ENCODE measurements at regions not wholly inside any gene's neighbourhood (a gene's known extent, or its start where the extent isn't known, plus 50 kb on each side); places are given as distances from the start of the nearest gene placed in this dataset.
A peak's percentile ranks its signal among the peaks of the same experiment; 100 is the strongest.

GRCh38 chr7:124369310-124369709, 336.4 kb upstream of the TMEM229A start:
- H3K27me3 ChIP-seq: no peaks in the 10 kb centered on the region
- no peaks in the 10 kb centered on the region for H3K9me3 ChIP-seq
- no peak for DNase-seq
- no peak for TF ChIP-seq CTCF (IDR thresholded peaks at IDR 0.05; ENCODE audit: low read depth, low read length)
- no peaks in the 10 kb centered on the region; the same call in 1 of the 2 replicates for H3K4me1 ChIP-seq
- no peak overlapping the region for H3K4me3 ChIP-seq (ENCODE audit: low read depth, low read length)
- no peaks in the 10 kb centered on the region for H3K36me3 ChIP-seq

- TF ChIP-seq CTCF (IDR thresholded peaks at IDR 0.05; ENCODE audit: low read depth, low read length): no peak
- no peaks in the 10 kb centered on the region for H3K27me3 ChIP-seq
- H3K36me3 ChIP-seq: no peaks in the 10 kb centered on the region
- H3K9me3 ChIP-seq: no peaks in the 10 kb centered on the region
- no peak overlapping the region for H3K4me3 ChIP-seq (ENCODE audit: low read depth, low read length)
- DNase-seq: no peak
- H3K4me1 ChIP-seq: no peaks in the 10 kb centered on the region
Measured at GRCh38 chr7:124366118-124366517, 333.3 kb upstream of the TMEM229A start.

GRCh38 chr7:124364283-124364682, 331.4 kb upstream of the TMEM229A start:
- DNase-seq: no peak
- H3K27me3 ChIP-seq: no peaks in the 10 kb centered on the region
- TF ChIP-seq CTCF (IDR thresholded peaks at IDR 0.05; ENCODE audit: low read depth, low read length): no peak
- H3K9me3 ChIP-seq: no peaks in the 10 kb centered on the region
- no peaks in the 10 kb centered on the region for H3K36me3 ChIP-seq
- H3K4me3 ChIP-seq (ENCODE audit: low read depth, low read length): no peak overlapping the region
- no peaks in the 10 kb centered on the region for H3K4me1 ChIP-seq

GRCh38 chr7:124354201-124354600, 321.3 kb upstream of the TMEM229A start:
- H3K4me1 ChIP-seq: peaks cover 5% of the 10 kb centered on the region
- H3K9me3 ChIP-seq: no peaks in the 10 kb centered on the region
- no peak overlapping the region for H3K4me3 ChIP-seq (ENCODE audit: low read depth, low read length)
- DNase-seq: no peak
- no peaks in the 10 kb centered on the region for H3K27me3 ChIP-seq
- H3K36me3 ChIP-seq: no peaks in the 10 kb centered on the region
- TF ChIP-seq CTCF (IDR thresholded peaks at IDR 0.05; ENCODE audit: low read depth, low read length): no peak

GRCh38 chr7:124351950-124352349, 319.1 kb upstream of the TMEM229A start:
- TF ChIP-seq CTCF (IDR thresholded peaks at IDR 0.05; ENCODE audit: low read depth, low read length): no peak
- H3K9me3 ChIP-seq: no peaks in the 10 kb centered on the region
- DNase-seq: no peak
- H3K4me3 ChIP-seq (ENCODE audit: low read depth, low read length): no peak overlapping the region
- H3K27me3 ChIP-seq: no peaks in the 10 kb centered on the region
- no peaks in the 10 kb centered on the region for H3K36me3 ChIP-seq
- peaks cover 5% of the 10 kb centered on the region for H3K4me1 ChIP-seq

- Histone ChIP-seq H3K9me3 (no peaks in the 10 kb centered on the region), H3K4me1 (peaks cover 5% of the 10 kb centered on the region), H3K4me3 (ENCODE audit: low read depth, low read length) (no peak overlapping the region), H3K27me3 (no peaks in the 10 kb centered on the region), H3K36me3 (no peaks in the 10 kb centered on the region)
- TF ChIP-seq CTCF (IDR thresholded peaks at IDR 0.05; ENCODE audit: low read depth, low read length): no peak
- DNase-seq: peak; percentile 79
Measured at GRCh38 chr7:124349443-124349842, 316.6 kb upstream of the TMEM229A start.
